Naive B cell (primary cell): ENCODE measurements at regions not wholly inside any gene's neighbourhood (a gene's known extent, or its start where the extent isn't known, plus 50 kb on each side); places are given as distances from the start of the nearest gene placed in this dataset.

Source experiments
- ATAC-seq, 2 donors: fragments of 150-1000 bp; cut with Tn5 transposase; 2 replicates each; pipeline ENCODE4 v1.10.0; 2021; ENCODE audit warnings: low read depth in 2 of 2, mild to moderate bottlenecking in 2 of 2, moderate library complexity in 2 of 2
- DNase-seq: peaks from one replicate; pipeline ENCODE4 v3.0.0; 2022
- H3K27ac Mint-ChIP-seq, 6 donors: one replicate each; pipeline ENCODE4 v1.8.0; 2020 to 2022; ENCODE audit warnings: mild to moderate bottlenecking in 6 of 6, mixed read lengths in 6 of 6, moderate library complexity in 5 of 6, inconsistent platforms in 2 of 6
- H3K27me3 Mint-ChIP-seq, 3 donors: one replicate each; pipeline ENCODE4 v1.8.0; 2021 to 2022; ENCODE audit warnings: mixed read lengths in 3 of 3, mild to moderate bottlenecking in 1 of 3
- H3K36me3 Mint-ChIP-seq, 2 donors: one replicate each; pipeline ENCODE4 v1.8.0; 2020 to 2022; ENCODE audit warnings: mixed read lengths in 2 of 2, inconsistent platforms in 1 of 2, mild to moderate bottlenecking in 1 of 2
- H3K4me1 Mint-ChIP-seq, 3 donors: one replicate each; pipeline ENCODE4 v1.8.0; 2020 to 2022; ENCODE audit warnings: mixed read lengths in 3 of 3, inconsistent platforms in 1 of 3, mild to moderate bottlenecking in 1 of 3, moderate library complexity in 1 of 3
- H3K4me3 Mint-ChIP-seq, 8 donors: one replicate each; pipeline ENCODE4 v1.8.0; 2020 to 2022; ENCODE audit warnings: mild to moderate bottlenecking in 8 of 8, mixed read lengths in 8 of 8, moderate library complexity in 8 of 8, inconsistent platforms in 2 of 8
- H3K9me3 Mint-ChIP-seq, 7 donors: one replicate each; pipeline ENCODE4 v1.8.0; 2020 to 2022; ENCODE audit warnings: mixed read lengths in 7 of 7, mild to moderate bottlenecking in 5 of 7, inconsistent platforms in 2 of 7, moderate library complexity in 1 of 7

- Mint-ChIP-seq H3K27ac (no peak overlapping the region), H3K9me3 (peaks cover 0 to 21% (median 8%) of the 10 kb centered on the region in 7 donors), H3K4me3 (no peak overlapping the region), H3K4me1 (no peaks in the 10 kb centered on the region), H3K27me3 (no peaks in the 10 kb centered on the region), H3K36me3 (no peaks in the 10 kb centered on the region)
- DNase-seq (no peak), ATAC-seq (no peak)
These were observed 100.5 kb upstream of the DOK6 start for GRCh38 chr18:69300185-69300584.

GRCh38 chr18:69308619-69309018 lies 92.1 kb upstream of the DOK6 start:
- DNase-seq = no peak
- H3K27me3 Mint-ChIP-seq = no peaks in the 10 kb centered on the region
- ATAC-seq = no peak

GRCh38 chr18:69326094-69326493 lies 74.6 kb upstream of the DOK6 start:
- H3K4me1 Mint-ChIP-seq = no peaks in the 10 kb centered on the region
- DNase-seq (no peak), ATAC-seq (no peak)
- H3K27ac Mint-ChIP-seq = no peak overlapping the region
- no peak overlapping the region for H3K4me3 Mint-ChIP-seq
- no peaks in the 10 kb centered on the region for H3K36me3 Mint-ChIP-seq
- H3K9me3 Mint-ChIP-seq = peaks cover 0 to 23% (median 4%) of the 10 kb centered on the region in 7 donors
- H3K27me3 Mint-ChIP-seq = no peaks in the 10 kb centered on the region

More at GRCh38 chr18:69308619-69309018, 92.1 kb upstream of the DOK6 start:
- Mint-ChIP-seq H3K4me3 (no peak overlapping the region), H3K36me3 (no peaks in the 10 kb centered on the region), H3K9me3 (peaks cover 0 to 16% (median 4%) of the 10 kb centered on the region in 7 donors), H3K27ac (no peak overlapping the region), H3K4me1 (no peaks in the 10 kb centered on the region)

GRCh38 chr18:69328086-69328485 lies 72.6 kb upstream of the DOK6 start:
- no peak overlapping the region for H3K4me3 Mint-ChIP-seq
- no peak overlapping the region for H3K27ac Mint-ChIP-seq
- no peaks in the 10 kb centered on the region for H3K4me1 Mint-ChIP-seq
- H3K9me3 Mint-ChIP-seq = peaks cover 0 to 23% (median 3%) of the 10 kb centered on the region in 7 donors
- no peaks in the 10 kb centered on the region for H3K27me3 Mint-ChIP-seq
- no peaks in the 10 kb centered on the region for H3K36me3 Mint-ChIP-seq
- ATAC-seq (no peak), DNase-seq (no peak)

- no peak for DNase-seq
These were observed 70.2 kb upstream of the DOK6 start for GRCh38 chr18:69330385-69331005.

GRCh38 chr18:69349912-69350597 lies 50.6 kb upstream of the DOK6 start:
- ATAC-seq = no peak
- peaks cover 0 to 5% (median 4%) of the 10 kb centered on the region in 7 donors for H3K9me3 Mint-ChIP-seq

More at GRCh38 chr18:69330385-69331005, 70.2 kb upstream of the DOK6 start:
- H3K4me1 Mint-ChIP-seq = no peaks in the 10 kb centered on the region
- H3K9me3 Mint-ChIP-seq = peaks cover 0 to 23% (median 5%) of the 10 kb centered on the region in 7 donors
- ATAC-seq = no peak
- no peak overlapping the region for H3K4me3 Mint-ChIP-seq
- H3K27ac Mint-ChIP-seq = no peak overlapping the region
- H3K27me3 Mint-ChIP-seq = no peaks in the 10 kb centered on the region
- no peaks in the 10 kb centered on the region for H3K36me3 Mint-ChIP-seq

More at GRCh38 chr18:69349912-69350597, 50.6 kb upstream of the DOK6 start:
- Mint-ChIP-seq H3K4me3 (no peak overlapping the region), H3K27ac (peak overlapping the region in 1 of 6 donors; percentile 24), H3K4me1 (no peaks in the 10 kb centered on the region), H3K36me3 (no peaks in the 10 kb centered on the region), H3K27me3 (no peaks in the 10 kb centered on the region)
- DNase-seq = no peak
